ENCODE measurements at regions not wholly inside any gene's neighbourhood (a gene's known extent, or its start where the extent isn't known, plus 50 kb on each side); places are given as distances from the start of the nearest gene placed in this dataset.

DNA sequence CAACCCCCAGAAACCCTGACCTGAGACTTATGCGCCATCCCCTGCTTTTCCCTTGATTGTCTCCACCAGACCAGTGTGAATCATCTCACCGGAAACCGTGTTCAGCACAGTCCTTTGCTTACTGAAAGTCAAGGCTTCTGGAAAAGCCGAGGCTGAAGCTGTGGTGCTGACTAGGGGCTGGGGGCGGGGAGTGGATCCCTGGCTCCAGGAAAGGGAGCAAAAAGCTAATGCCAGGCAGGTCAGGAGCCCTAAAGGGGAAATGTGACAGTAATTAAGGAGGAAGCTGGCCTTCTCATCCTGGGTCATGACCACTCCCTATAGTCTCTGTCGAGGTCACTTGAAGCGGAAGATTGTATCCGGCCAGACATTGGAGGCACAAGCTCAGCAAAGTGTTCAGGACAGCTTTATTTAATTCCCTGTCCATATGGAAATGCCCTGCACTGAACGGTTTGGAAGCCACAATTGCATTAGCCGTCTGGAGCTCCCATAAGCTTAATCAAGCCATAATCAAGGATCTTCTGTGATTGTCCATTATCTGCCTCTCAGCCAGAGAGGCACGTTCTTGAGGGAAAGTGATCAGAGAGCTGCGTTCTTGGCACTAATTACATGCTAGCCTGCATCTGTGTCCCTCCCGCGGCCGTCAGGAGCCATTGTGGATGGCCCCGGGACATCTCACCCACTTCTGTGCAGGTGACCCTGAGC, 403.6 kb downstream of the RRAGC start:
- no peak for DNase-seq (ENCODE audit: low read depth)

DNA sequence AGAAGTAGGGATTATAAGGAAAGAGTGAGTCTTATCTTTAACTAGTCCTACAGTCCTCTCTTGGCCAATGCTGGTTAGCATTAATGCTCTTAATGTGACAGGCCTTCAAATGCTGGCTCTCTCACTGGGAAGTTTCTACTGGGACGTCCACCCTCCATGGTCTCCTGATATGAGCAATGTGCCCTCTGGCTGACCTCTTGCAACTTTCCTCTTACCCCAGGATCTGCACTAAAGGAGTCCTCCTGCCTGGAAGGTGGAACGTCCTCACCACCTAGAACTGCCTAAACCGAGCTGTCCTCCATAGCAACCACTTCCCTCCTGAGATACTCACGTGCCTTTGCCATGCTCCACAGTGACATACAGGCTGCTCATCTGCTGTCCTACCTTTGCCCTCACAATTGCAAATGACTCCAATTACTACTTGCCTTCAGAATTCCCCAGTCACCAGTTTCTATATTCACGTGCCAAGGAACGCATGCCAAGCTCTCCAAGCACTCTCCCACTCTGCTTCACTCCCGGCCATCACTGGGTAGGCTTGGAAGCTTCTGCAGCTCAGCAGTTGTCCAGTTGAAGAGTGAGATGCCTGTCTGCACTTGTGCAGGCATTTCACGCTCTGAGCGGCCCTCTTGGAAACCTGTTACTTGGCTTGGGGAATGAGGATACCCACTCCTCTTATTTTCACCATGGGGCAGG, 404.7 kb downstream of the RRAGC start:
- DNase-seq (ENCODE audit: low read depth), result no peak

DNA sequence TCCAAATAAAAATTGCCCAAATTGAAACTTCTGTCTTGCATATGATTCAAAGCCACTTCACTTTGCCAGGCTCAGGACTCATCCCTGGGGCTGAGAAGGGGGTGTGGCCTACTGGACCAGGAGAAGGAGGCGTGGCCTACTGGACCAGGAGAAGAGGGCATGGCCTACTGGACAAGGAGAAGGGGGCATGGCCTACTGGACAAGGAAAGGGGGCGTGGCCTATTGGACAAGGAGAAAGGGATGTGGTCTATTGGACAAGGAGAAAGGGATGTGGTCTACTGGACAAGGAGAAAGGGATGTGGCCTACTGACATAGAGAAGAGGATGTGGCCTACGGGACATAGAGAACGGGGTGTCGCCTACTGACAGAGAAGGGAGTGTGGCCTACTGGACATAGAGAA, 405.3 kb downstream of the RRAGC start:
- no peak for DNase-seq (ENCODE audit: low read depth)

DNA sequence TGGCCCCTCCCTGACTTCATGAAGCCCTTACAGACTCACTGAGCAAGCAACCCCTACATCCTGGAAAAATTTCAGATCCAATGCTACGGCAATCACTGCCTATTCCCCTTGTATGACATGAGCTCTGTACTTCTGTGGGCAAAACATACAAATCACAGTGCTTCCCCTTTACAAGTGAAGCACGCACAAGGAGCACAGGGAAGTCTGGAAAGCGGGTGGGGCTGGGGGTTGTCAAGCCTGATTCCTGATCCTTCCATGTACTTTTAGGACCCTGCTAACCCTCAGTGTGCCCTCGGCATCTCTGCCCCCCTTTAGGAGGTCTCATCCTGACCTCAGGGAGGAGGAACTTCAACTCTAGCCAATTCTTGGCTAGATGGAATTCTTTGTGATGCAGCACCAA, 405.7 kb upstream of the POU3F1 start:
- no peak for DNase-seq (ENCODE audit: low read depth)

DNA sequence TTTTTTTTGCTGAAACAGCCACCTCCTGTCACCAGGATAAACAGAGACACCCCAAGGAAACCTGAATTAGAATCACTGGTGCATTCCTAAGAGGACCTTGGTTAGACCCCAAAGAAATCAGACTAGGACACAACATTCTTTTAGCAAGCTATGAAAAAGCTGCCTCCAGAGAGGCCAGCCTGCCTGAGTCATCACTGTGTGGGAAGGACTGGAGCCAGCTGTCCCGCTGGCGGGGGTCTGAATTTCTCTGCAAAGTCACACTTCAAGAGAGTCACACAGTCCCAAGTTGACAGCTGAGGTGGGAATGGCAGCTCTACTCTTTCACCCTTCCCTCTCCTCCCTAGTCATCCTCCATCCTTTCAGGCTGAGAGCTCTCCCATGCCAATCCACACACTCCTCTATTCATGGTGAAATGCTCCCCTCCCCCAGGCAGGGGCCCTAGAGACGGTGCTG, 405.0 kb upstream of the POU3F1 start:
- no peak for DNase-seq (ENCODE audit: low read depth)

DNA sequence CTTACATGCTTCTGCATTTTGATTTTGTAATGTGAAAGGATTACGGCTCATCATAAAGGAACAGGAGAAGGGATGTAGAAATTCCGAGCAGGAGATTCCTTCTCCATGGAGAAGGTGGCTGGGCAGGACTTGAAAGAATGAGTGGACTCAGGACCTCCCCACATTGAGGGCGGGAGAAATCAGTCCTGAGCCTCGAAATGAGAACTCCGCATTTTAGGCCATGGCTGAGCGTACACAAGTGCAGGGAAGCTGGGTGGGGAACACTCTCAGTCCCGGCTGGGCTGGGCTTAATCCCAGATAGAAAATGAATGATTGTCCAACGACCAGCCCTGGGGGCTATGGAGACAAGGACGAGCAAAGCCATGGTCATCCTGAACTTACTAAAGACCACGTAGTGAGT, 402.3 kb upstream of the POU3F1 start:
- no peak for DNase-seq (ENCODE audit: low read depth)

DNA sequence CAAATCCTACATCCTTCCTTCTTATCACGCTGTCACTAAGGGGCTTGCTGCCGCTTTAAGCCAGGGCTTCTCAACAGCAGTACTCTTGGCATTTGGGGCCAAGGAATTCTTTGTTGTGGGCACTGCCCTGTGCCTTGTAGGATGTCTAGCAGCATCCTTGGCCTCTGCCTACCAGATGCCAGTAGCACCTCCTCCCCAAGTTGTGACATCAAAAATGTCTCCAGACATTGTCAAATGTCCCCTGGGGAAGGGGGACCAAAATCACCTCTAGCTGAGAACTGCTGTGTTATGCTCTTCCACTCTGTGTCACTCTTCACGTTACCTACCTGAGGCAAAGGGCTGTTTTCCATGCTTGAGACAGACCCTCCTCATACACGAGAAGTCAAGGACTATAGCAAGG, 400.3 kb upstream of the POU3F1 start:
- DNase-seq (ENCODE audit: low read depth), result no peak

DNA sequence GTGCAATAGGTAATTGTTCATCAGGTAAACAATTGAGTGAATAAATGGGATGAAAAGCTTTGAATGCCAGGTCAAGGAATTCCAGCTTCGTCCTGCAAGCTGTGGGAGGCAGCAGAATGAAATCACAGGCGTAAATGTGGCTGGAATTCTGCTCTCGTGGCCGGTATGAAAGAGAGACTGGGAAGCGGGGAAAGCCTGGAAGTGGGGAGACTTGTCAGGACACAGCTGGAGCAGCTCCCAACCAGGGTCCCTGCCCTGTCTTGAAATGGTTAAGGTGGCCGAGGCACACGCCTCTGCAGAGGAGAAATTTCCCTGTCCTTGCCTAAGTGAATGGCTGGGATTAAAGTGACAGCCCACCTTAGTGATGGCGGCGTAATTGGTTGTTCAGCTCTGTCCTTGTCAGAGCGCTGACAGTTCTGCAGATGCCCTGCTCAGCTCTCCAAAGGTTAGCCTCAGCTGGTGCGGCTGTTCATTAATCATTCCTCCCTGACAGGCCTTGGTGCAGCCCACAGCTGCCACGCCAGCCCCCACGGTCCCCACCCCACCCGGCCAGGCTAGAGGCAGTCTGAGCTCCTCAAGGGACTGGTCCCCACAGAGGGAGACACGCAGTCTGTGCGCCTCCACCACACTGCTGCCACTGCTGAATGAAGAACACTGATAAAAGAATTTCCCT, 398.3 kb upstream of the POU3F1 start:
- DNase-seq (ENCODE audit: low read depth), result no peak

DNA sequence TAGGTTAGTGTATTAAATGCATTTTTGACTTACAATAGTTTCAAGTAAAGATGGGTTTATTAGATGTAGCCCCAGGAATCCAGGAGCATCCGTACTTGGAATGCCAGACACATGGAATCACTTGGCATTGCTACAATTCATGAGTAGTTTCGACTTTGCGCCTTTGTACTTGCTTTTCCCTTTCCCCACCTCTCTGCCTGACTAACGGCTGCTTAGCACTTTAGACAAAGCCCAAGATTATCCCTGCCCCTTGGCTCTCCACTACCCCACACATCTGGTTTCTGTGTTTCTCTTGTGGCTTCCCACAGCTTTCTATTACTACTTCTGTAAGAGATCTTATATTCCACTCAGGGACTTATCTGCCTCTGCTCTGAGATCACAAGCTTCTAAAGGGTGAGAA, 397.7 kb upstream of the POU3F1 start:
- no peak for DNase-seq (ENCODE audit: low read depth)

DNA sequence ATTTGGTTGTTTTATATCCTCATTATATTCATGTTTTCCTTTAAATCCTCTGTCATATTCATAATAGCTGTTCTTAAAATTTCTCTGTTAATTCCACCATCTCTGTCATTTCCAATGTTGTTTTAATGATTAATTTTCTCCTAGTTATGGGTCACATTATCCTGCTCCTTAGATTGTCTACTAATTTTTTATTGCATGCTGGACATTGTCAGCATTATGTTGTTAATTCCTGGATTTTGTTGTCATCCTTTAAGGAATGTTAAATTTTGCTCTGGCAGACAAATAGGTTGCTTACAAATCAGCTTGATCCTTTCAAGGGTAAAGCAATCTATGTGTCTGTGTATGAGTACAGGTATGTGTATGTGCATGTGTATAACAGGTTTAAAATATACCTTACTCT, 393.8 kb upstream of the POU3F1 start:
- no peak for DNase-seq (ENCODE audit: low read depth)

DNA sequence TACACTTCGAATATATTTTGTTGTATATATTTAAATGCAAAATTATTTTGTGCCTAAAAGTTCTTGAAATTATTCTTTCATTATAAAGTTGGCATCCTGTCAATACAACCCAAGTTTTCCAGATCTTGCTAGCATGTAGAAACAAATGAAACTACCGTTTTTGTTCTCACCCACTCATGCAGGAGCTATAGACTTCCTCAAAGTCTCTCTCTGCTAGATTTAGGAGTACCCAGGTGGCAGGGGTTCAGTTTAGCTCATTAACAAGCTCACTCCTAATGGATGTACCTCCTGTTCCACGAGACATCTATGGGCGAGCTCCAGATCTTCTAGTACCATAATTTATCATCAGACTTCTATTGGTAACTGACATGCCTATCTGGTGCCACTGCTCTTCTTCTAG, 390.2 kb upstream of the POU3F1 start:
- no peak for DNase-seq (ENCODE audit: low read depth)

DNA sequence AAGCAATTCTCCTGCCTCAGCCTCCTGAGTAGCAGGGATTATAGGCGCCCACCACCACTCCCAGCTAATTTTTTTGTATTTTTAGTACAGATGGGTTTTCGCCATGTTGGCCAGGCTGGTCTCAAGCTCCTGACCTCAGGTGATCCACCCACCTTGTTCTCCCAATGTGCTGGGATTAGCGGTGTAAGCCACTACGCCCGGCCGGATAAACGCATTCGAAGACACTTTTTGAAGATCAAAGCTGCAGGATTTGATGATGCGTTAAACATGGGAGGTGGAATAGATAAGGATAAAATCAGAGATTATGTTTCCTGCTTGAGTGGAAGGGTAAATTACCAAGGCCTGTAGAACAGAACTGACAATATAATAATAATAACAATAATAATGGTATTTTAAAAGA, 389.4 kb upstream of the POU3F1 start:
- no peak for DNase-seq (ENCODE audit: low read depth)

DNA sequence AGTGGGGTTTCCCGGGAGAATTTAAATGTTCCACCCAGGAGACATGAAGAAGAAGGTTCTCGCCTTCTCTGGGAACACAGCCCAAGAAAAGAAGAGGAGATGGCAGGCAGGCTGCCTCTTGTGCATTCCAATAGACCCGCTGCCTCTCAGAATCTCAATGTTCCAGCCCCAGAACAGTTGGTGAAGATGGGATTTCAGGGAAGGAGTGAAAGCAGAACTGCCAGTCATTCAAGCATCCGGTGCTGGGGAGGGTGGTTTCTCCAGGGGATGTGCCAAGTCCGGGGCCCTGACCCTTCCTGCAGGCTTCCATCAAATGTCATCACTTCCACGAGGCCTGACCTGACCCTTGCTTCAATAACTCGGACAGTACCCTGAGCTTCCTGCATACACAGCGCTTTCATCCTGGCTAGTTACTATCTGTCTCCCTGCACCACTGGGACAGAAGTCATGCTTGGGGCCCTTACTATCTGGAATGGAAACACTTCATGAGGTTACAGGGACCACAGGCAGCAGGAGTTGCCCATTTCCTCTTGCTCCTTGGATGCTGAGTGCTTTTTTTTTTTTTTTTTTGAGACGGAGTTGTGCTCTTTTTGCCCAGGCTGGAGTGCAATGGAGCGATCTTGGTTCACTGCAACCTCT, 386.6 kb upstream of the POU3F1 start:
- no peak for DNase-seq (ENCODE audit: low read depth)

DNA sequence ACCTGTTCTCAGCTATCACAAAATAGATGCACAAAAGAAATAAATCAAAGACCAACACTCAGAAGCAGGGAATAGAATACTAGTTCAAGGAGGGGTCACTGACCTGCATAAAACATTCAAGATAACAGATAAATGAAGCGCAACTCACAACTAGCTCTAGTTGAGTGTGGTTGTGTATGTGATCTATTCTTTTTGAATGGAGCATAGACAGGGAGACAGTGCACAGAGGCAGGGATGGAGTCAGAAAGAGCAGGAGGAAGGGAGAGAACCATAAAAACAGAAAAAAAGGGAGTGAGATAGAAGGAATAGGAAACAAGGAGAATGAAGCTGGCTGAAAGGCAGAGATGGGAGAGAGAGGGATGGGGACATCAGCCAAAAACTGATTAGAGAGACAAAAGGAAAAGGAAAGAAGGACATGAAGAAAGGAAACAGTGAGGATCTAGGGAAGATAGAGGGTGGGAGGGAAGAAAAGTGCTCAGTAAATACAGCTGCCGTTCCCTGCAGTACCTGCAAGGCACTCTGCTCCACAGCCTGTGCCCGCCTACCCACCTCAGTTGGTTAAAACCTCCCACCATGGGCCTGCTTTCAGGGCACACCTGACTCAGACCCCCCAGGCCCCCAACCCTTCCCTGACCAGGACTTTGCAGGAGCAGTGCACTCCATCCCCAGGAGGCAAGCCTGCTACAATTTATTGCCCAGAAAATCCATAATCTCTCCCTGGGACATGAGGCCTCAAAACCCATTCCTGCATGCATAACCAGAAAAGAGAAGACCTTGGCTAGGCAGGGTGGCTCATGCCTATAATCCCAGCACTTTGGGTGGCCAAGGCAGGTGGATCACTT, 385.2 kb upstream of the POU3F1 start:
- DNase-seq (ENCODE audit: low read depth), result no peak

DNA sequence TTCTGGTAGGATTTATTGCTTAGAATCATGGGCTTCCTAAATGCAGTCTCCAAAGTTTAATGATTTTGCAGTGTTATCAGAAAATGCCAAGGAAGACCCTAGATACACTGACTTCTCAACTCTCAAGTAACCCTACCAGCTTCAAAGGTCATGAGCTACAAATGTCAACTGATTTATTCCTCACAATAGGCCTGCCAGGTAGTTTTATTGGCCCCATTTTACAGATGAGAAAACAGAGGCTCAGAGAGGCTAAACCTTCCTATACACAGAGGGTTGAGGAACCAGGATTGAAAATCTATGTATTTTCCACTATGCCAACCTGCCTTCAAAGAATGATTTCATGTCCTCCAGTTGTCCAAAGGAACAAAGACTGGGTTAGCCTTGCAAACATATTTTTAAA, 384.4 kb upstream of the POU3F1 start:
- DNase-seq (ENCODE audit: low read depth), result no peak

DNA sequence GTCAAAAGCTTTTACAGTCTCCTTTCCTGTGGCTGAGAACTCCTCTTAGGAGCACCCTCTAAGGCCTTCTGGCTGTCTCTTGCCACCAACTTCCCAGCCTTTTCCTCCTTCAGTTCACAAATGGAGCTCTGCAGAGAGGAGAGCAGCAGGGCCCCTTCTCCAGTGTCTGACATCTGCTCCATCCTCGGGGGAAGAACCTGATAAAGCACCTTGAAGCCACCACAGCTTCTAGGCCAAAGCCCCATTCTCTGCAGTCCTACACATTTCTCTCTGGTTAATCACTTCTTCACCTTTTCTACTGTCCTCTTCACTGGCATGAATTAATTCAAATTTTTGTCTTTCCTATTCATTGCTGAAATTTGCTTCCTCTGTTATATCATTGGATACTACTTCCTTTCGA, 378.1 kb upstream of the POU3F1 start:
- no peak for DNase-seq (ENCODE audit: low read depth)

DNA sequence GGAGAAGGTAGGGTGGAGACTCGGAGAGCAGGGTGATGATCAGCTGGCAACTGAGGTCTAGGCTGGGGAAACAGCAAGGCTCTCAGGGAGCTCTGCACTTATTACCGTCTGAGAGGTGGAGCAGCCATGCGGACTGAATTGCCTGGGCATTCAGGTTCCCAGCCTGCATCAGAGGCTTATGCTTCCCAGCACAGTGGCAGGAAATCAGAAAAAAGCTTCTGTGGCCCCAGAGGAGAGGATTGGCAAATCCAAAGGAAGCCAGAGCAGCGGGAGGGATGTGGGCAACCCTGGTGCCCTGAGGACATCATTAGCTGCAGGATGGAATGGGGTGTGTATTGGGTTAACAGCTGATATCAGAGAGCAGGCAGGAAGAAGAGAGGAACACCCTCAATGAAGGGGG, 374.1 kb upstream of the POU3F1 start:
- no peak for DNase-seq (ENCODE audit: low read depth)

DNA sequence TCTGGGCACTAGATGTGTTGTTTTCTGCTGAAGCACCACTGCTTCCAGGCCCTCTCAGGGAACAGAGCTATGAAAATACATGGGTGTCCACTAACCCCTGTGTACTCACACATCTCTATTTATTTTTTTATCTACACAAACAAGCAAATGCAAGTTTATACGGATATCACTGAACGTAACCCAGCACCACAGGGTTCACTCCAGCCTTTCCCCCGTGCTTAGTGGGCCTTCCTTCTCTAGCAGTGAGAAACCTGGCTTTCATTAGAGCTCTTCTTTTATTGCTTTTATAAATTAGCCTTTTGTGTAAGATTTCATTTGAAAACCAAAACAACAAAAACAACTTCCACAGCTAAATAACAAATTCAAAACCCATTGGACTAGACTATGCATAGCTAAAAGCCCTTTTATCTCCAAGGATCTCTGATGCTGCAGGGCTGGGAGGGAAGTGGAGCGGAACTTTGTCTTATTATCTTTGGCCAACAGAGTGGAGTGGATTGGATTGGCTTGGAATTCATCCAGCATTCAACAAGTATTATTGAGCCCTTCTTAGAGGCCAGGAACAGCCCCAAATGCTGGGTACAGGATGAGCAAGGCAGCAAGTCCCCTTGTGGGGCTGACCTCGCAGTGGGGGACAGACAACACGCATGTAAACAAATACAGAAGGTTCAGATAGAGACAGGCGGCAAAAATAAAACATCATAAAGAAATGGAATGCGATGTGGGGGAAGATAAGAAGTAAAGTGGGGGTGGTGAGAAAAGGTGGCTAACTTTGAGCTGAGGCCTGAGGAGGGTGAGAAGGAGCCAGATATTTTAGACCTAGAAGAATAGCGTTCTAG, 371.8 kb upstream of the POU3F1 start:
- no peak for DNase-seq (ENCODE audit: low read depth)

DNA sequence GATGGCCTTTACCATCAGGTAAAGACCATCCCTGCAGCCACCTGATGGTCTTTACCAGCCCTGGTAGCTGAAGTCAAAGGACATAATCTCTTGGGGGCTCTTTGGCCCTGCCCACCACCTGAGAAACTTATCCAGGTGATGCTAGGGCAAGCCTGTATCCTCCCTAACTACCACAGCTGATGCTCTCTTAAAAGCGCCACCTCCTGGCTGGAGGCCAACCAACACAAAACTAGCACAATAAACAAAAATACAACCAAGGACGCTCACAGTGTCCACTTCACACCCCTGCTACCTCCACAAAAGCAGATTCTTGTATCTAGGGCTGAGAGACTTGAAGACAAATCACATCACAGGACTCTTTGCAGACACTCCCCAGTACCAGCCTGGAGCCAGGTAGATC, 357.1 kb upstream of the POU3F1 start:
- DNase-seq (ENCODE audit: low read depth), result no peak

DNA sequence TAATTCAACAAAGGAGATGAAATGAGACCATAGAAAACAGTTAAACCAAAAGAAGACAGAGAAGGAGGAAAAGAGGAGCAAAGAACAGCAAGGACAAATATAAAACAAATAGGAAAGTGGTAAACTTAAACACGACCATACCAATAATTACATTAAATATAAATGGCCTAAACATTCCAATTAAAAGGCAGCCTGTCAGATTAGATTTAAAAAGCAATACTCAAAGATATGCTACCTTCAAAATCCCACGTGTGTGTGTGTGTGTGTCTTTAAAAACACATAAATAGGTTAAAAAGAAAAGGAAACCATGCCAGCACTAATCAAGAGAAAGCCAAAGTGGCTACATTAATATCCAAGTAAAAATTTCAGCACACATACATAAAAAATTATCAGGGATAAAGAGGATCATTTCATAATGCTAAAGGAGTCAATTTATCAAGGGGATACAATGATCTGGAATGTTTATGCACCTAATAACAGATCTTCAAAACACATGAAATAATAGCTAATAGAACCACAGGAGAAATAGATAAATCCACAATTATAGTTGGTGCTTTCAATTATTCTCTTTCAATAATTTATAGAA, 355.7 kb upstream of the POU3F1 start:
- no peak for DNase-seq (ENCODE audit: low read depth)

DNA sequence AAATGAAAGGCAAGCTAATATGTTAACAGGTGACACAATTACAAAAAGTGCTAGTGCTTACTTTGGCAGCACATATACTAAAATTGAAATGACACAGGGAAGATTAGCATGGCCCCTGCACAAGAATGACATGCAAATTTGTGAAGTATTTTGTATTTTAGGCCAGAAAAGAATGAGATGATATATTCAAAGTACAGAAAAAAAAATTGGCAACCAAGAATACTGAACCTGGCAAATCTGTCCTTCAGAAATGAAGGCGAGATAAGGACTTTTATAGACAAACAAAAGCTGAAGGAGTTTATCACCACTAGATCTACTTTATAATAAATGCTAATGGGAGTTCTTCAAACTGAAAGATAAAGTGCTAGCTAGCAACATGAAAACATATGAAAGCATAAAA, 350.0 kb upstream of the POU3F1 start:
- no peak for DNase-seq (ENCODE audit: low read depth)

All from activated T-cell treated with anti-CD3 and anti-CD28 coated beads for 1 hour (primary cell).